HepG2 (cell line): ENCODE measurements at regions not wholly inside any gene's neighbourhood (a gene's known extent, or its start where the extent isn't known, plus 50 kb on each side); places are given as distances from the start of the nearest gene placed in this dataset.

Experiments used
- ATAC-seq: fragments of 200-7000 bp; cut with Tn5 transposase; 3 replicates; pipeline ENCODE4 v1.9.1; 2020; ENCODE audit warnings: mild to moderate bottlenecking, moderate library complexity
- BruUV-seq: library from RNA; stranded (reverse); fragments of 400-500 nt; replicated peaks from 2 replicates; lab custom pipeline; 2021; lab: Mats Ljungman, UMichigan
- CTCF ChIA-PET: fragments of 300-600 bp; formaldehyde crosslinking; extraction: SDS; loops from one replicate; lab custom pipeline; 2021; ENCODE audit warnings: low total read pairs, inconsistent platforms, low intra/inter-chr PET ratio; lab: Yijun Ruan, JAX
- POLR2A ChIA-PET: fragments of 350-600 bp; sonication (Branson Sonifier 250); formaldehyde crosslinking; loops from one replicate; lab custom pipeline; 2020; ENCODE audit warnings: antibody characterized with exemption, inconsistent platforms; lab: Yijun Ruan, JAX
- DNase-seq: peaks from one replicate; pipeline ENCODE4 v3.0.0-alpha.2; 2015; ENCODE audit warnings: low spot score
- FAIRE-seq: peaks from 3 replicates; lab custom pipeline; 2011; peaks lifted over from hg19 to GRCh38; lab: Jason Lieb, UNC
- H2AFZ ChIP-seq: one replicate; pipeline ENCODE4 v1.6.1; 2011; ENCODE audit warnings: low read length, inconsistent platforms
- H3K27ac ChIP-seq: fragments of 300-600 bp; 3 replicates; pipeline ENCODE4 v1.8.0; 2011; ENCODE audit warnings: mixed run types, mild to moderate bottlenecking, mixed read lengths, low read length, inconsistent platforms; ENCODE audit not compliant: insufficient read depth; ENCODE audit errors: extremely low read length
- H3K27me3 ChIP-seq, 2 experiments: fragments of 200-600 bp in 1 of 2; 2 replicates in 1 of 2; 3 replicates in 1 of 2; pipeline versions ENCODE4 v1.6.0 to v1.8.0; 2011; ENCODE audit warnings: low read length in 2 of 2, mild to moderate bottlenecking in 2 of 2, moderate library complexity in 2 of 2, inconsistent platforms in 1 of 2; ENCODE audit not compliant: insufficient read depth in 2 of 2, control insufficient read depth in 1 of 2
- H3K36me3 ChIP-seq, 2 experiments: fragments of 200-600 bp in 1 of 2; replicated peaks in 1 of 2; 2 replicates in 1 of 2; 3 replicates in 1 of 2; pipeline versions ENCODE4 v1.5.1 to v1.8.0; 2011; ENCODE audit warnings: low read length in 2 of 2, inconsistent platforms in 1 of 2; ENCODE audit not compliant: insufficient read depth in 2 of 2, control insufficient read depth in 1 of 2
- H3K4me1 ChIP-seq: 2 replicates; pipeline ENCODE4 v1.5.1; 2012; ENCODE audit warnings: low read length, inconsistent platforms; ENCODE audit not compliant: insufficient read depth
- H3K4me2 ChIP-seq: 2 replicates; pipeline ENCODE4 v1.6.0; 2011; ENCODE audit warnings: low read depth, low read length, inconsistent platforms
- H3K4me3 ChIP-seq, 3 experiments: fragments of 200-600 bp in 1 of 3; sonication (generic), shearing (Covaris generic) in 1 of 3; replicated peaks in 1 of 3; 2 replicates each; pipeline ENCODE4 v1.5.1; 2011 to 2016; ENCODE audit warnings: low read length in 3 of 3, inconsistent platforms in 2 of 3, low read depth in 2 of 3, mild to moderate bottlenecking in 2 of 3, control low read depth in 1 of 3, mixed read lengths in 1 of 3; ENCODE audit not compliant: insufficient read depth in 1 of 3
- H3K79me2 ChIP-seq: one replicate; pipeline ENCODE4 v1.6.1; 2011; ENCODE audit warnings: low read length, inconsistent platforms; ENCODE audit not compliant: insufficient read depth
- H3K9ac ChIP-seq: 2 replicates; pipeline ENCODE4 v1.6.0; 2011; ENCODE audit warnings: mild to moderate bottlenecking, low read depth, low read length, inconsistent platforms; ENCODE audit not compliant: insufficient read depth
- H3K9me3 ChIP-seq: 2 replicates; pipeline ENCODE4 v1.5.1; 2012; ENCODE audit warnings: mild to moderate bottlenecking, low read length
- H4K20me1 ChIP-seq: 2 replicates; pipeline ENCODE4 v1.6.0; 2011; ENCODE audit warnings: inconsistent platforms, mild to moderate bottlenecking, low read length, moderate library complexity; ENCODE audit not compliant: insufficient read depth
- FOXA1 ChIP-seq, 2 experiments: fragments of 450-650 bp in 1 of 2; sonication (generic) in 1 of 2; formaldehyde crosslinking in 1 of 2; IDR thresholded peaks; 2 replicates each; pipeline versions ENCODE4 v1.4.0 to v1.6.1; 2016 to 2020; ENCODE audit warnings: missing genetic modification reagents in 1 of 2
- JUNB ChIP-seq: sonication (generic); formaldehyde crosslinking; IDR thresholded peaks from 2 replicates; pipeline ENCODE4 v1.8.0; 2022; ENCODE audit warnings: missing genetic modification reagents, mild to moderate bottlenecking, borderline replicate concordance
- KAT7 ChIP-seq: IDR thresholded peaks from 2 replicates; pipeline ENCODE4 v1.6.1; 2018; ENCODE audit warnings: borderline replicate concordance, missing compliant biosample characterization
- SRSF9 ChIP-seq: fragments of 200-400 bp; formaldehyde crosslinking; IDR thresholded peaks from 2 replicates; pipeline ENCODE4 v1.6.1; 2018; ENCODE audit warnings: borderline replicate concordance, mild to moderate bottlenecking, low read depth, low read length; ENCODE audit not compliant: insufficient read depth, poor library complexity, severe bottlenecking
- ZNF660 ChIP-seq: sonication (generic); formaldehyde crosslinking; IDR thresholded peaks from 2 replicates; pipeline ENCODE4 v1.5.1; 2020; ENCODE audit warnings: mild to moderate bottlenecking, low read depth, missing genetic modification reagents, borderline replicate concordance
- WGBS: methylation state at CpG from one replicate; pipeline ENCODE4 v1.1.6; 2017; ENCODE audit warnings: low lambda C conversion rate; 5-methylcytosine and 5-hydroxymethylcytosine counted together
- in situ Hi-C: cut with HindIII; loops from 2 replicates; pipeline ENCODE4 v1.10.0; 2017; ENCODE audit warnings: low pct_unique_long_range_greater_than_20kb; ENCODE audit not compliant: extremely low pct_ligation_motif_present
- intact Hi-C: fragments of 100-400 bp; cut with micrococcal nuclease; formaldehyde crosslinking; loops from one replicate; pipeline ENCODE4 v1.10.0; 2022; ENCODE audit not compliant: unreplicated experiment
- TF ChIP-seq, protein P1 (sequence below): IDR thresholded peaks from 2 replicates; pipeline ENCODE4 v1.4.0; 2020; ENCODE audit warnings: mild to moderate bottlenecking, missing genetic modification reagents
- TF ChIP-seq, protein P2 (sequence below): sonication (generic); formaldehyde crosslinking; IDR thresholded peaks from 2 replicates; pipeline ENCODE4 v1.5.1; 2020; ENCODE audit warnings: mild to moderate bottlenecking, missing genetic modification reagents, moderate library complexity

DNA sequence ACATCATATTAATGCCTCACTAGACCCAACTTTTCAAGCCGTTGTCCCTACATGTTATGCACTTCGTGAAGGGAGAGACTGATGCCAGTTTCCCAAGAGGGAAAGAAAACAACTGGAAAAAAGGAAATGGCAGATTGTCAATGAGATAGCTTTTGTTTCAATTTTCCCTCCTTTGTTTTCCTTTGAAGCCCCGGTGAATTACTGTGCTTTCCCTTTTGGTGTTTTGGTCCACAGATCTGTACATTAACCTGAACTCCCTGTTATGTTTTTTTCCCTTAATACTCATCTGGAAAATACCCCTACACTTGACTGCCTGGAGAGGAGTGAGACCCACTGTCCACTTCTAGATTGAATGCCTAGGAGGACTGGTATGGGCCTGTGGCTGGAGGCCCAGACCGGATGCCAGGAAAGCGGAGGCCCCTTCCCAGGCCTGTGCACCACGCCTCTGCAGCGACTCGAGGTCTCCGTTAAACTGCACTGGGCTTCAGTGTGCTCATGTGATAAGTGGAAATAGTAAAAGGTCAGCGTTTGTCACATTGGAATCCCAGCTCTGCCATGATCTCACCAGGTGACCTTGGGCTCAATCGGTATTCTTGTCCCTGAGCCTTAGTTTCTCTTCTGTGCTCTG lies 106.4 kb downstream of the GATA6 start:
- H3K27ac ChIP-seq: no peak overlapping the region
- in situ Hi-C loops (no loop called here), intact Hi-C loops (no loop called here)
- H3K4me2 ChIP-seq: peak overlapping the region; percentile 30; the same call in 1 of the 2 replicates
- POLR2A ChIA-PET: no interaction called here
- H3K9me3 ChIP-seq: no peaks in the 10 kb centered on the region
- no peaks in the 10 kb centered on the region for H4K20me1 ChIP-seq
- no peak overlapping the region for H2AFZ ChIP-seq
- no peak for DNase-seq
- peaks cover 12% of the 10 kb centered on the region for H3K4me1 ChIP-seq
- WGBS: 41% methylated on average over 7 of the region's 11 CpGs
- ATAC-seq: peak; percentile 34; the same call in 2 of the 3 replicates
- no peaks in the 10 kb centered on the region for H3K79me2 ChIP-seq
- no peaks in the 10 kb centered on the region for H3K36me3 ChIP-seq
- no TSS peak for BruUV-seq
- CTCF ChIA-PET: no interaction called here
- H3K9ac ChIP-seq: 0 out of 2 replicates have a peak overlapping the region, but pooled peaks have one; percentile 14
- FAIRE-seq: no peak
- TF ChIP-seq, protein P1, sequence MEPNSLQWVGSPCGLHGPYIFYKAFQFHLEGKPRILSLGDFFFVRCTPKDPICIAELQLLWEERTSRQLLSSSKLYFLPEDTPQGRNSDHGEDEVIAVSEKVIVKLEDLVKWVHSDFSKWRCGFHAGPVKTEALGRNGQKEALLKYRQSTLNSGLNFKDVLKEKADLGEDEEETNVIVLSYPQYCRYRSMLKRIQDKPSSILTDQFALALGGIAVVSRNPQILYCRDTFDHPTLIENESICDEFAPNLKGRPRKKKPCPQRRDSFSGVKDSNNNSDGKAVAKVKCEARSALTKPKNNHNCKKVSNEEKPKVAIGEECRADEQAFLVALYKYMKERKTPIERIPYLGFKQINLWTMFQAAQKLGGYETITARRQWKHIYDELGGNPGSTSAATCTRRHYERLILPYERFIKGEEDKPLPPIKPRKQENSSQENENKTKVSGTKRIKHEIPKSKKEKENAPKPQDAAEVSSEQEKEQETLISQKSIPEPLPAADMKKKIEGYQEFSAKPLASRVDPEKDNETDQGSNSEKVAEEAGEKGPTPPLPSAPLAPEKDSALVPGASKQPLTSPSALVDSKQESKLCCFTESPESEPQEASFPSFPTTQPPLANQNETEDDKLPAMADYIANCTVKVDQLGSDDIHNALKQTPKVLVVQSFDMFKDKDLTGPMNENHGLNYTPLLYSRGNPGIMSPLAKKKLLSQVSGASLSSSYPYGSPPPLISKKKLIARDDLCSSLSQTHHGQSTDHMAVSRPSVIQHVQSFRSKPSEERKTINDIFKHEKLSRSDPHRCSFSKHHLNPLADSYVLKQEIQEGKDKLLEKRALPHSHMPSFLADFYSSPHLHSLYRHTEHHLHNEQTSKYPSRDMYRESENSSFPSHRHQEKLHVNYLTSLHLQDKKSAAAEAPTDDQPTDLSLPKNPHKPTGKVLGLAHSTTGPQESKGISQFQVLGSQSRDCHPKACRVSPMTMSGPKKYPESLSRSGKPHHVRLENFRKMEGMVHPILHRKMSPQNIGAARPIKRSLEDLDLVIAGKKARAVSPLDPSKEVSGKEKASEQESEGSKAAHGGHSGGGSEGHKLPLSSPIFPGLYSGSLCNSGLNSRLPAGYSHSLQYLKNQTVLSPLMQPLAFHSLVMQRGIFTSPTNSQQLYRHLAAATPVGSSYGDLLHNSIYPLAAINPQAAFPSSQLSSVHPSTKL: 0 out of 2 replicates have a peak, but pooled peaks have one; percentile 8
- TF ChIP-seq SRSF9 (no peak), JUNB (CRISPR knock-in tag) (no peak), KAT7 (CRISPR knock-in tag) (no peak), FOXA1 (IDR thresholded peaks at IDR 0.05) (no peak), FOXA1 (CRISPR knock-in tag; IDR thresholded peaks at IDR 0.05) (no peak), ZNF660 (CRISPR knock-in tag) (no peak)
- TF ChIP-seq, protein P2, sequence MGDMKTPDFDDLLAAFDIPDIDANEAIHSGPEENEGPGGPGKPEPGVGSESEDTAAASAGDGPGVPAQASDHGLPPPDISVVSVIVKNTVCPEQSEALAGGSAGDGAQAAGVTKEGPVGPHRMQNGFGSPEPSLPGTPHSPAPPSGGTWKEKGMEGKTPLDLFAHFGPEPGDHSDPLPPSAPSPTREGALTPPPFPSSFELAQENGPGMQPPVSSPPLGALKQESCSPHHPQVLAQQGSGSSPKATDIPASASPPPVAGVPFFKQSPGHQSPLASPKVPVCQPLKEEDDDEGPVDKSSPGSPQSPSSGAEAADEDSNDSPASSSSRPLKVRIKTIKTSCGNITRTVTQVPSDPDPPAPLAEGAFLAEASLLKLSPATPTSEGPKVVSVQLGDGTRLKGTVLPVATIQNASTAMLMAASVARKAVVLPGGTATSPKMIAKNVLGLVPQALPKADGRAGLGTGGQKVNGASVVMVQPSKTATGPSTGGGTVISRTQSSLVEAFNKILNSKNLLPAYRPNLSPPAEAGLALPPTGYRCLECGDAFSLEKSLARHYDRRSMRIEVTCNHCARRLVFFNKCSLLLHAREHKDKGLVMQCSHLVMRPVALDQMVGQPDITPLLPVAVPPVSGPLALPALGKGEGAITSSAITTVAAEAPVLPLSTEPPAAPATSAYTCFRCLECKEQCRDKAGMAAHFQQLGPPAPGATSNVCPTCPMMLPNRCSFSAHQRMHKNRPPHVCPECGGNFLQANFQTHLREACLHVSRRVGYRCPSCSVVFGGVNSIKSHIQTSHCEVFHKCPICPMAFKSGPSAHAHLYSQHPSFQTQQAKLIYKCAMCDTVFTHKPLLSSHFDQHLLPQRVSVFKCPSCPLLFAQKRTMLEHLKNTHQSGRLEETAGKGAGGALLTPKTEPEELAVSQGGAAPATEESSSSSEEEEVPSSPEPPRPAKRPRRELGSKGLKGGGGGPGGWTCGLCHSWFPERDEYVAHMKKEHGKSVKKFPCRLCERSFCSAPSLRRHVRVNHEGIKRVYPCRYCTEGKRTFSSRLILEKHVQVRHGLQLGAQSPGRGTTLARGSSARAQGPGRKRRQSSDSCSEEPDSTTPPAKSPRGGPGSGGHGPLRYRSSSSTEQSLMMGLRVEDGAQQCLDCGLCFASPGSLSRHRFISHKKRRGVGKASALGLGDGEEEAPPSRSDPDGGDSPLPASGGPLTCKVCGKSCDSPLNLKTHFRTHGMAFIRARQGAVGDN (CRISPR knock-in tag): peak; percentile 21; the same call in 1 of the 2 replicates
- no peaks in the 10 kb centered on the region; a peak in 1 of 5 replicates for H3K27me3 ChIP-seq
- H3K4me3 ChIP-seq: no peak overlapping the region
